Body of pancreas (tissue), 4 donors: ENCODE measurements at regions not wholly inside any gene's neighbourhood (a gene's known extent, or its start where the extent isn't known, plus 50 kb on each side); places are given as distances from the start of the nearest gene placed in this dataset.

Experiments
- ATAC-seq: fragments of 150-250 bp; one replicate; pipeline ENCODE4 v1.9.1; 2016
- DNase-seq, 4 donors: peaks; one replicate each; pipeline ENCODE4 v3.0.0-alpha.2; 2019
- H3K27ac ChIP-seq, 4 donors: fragments of 200-600 bp; sonication (generic); 1 replicate in 3 of 4; 2 replicates in 1 of 4; pipeline versions ENCODE4 v1.5.1 to v1.6.1; 2016 to 2019; ENCODE audit warnings: mild to moderate bottlenecking in 1 of 4, mixed read lengths in 1 of 4, moderate library complexity in 1 of 4
- H3K27me3 ChIP-seq, 2 donors: fragments of 200-600 bp; sonication (generic); one replicate each; pipeline ENCODE4 v1.6.0; 2016; ENCODE audit warnings: mild to moderate bottlenecking in 1 of 2
- H3K36me3 ChIP-seq, 2 donors: fragments of 200-600 bp; sonication (generic); replicated peaks in 1 of 2; 2 replicates each; pipeline ENCODE4 v1.5.1; 2016; ENCODE audit warnings: low read depth in 2 of 2; ENCODE audit not compliant: insufficient read depth in 1 of 2
- H3K4me1 ChIP-seq: fragments of 200-600 bp; sonication (generic); one replicate; pipeline ENCODE4 v1.6.0; 2016
- H3K4me3 ChIP-seq, 2 donors: fragments of 200-600 bp; sonication (generic); 1 replicate in 1 of 2; 2 replicates in 1 of 2; pipeline ENCODE4 v1.5.1; 2016 to 2019
- H3K9me3 ChIP-seq, 3 donors: fragments of 200-600 bp; sonication (generic); 1 replicate in 2 of 3; 2 replicates in 1 of 3; pipeline ENCODE4 v1.5.1; 2016
- POLR2A ChIP-seq, 3 donors: fragments of 450-650 bp; IDR thresholded peaks; one replicate each; pipeline ENCODE4 v1.6.1; 2016; ENCODE audit warnings: antibody characterized with exemption in 3 of 3, mild to moderate bottlenecking in 2 of 3
- WGBS, 2 donors: methylation state at CpG; one replicate each; pipeline ENCODE4 v1.1.5; 2017; 5-methylcytosine and 5-hydroxymethylcytosine counted together
- intact Hi-C: fragments of 100-400 bp; cut with DNase I; formaldehyde crosslinking; loops from one replicate; pipeline ENCODE4 v1.15.1; 2023
- TF ChIP-seq, protein P1 (sequence below), 7 experiments: fragments of 450-650 bp in 4 of 7; fragments of 200-600 bp in 3 of 7; sonication (generic) in 3 of 7; IDR thresholded peaks; one replicate each; pipeline ENCODE4 v1.5.1; 2016 to 2019; ENCODE audit warnings: antibody characterized with exemption in 7 of 7

DNA sequence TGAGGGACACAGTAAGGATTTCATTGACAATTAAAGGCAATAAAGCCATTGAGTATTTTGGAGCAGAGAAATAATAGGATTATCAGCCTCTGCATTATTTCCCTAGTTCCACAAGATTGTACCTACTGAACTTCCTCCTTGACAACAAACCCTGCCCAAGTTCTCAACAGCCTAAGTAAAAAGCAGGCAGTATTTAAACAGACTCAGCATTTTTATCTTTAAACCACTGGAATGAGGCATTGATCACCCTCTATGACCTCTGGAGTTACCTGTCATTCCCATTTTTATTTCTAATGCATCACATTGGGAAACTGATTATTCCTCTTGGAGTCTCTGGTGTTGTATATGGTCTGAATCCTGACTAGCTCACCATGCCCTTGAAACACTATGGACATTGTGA, 570.6 kb upstream of the STXBP6 start:
- no peaks in the 10 kb centered on the region for H3K36me3 ChIP-seq
- no peak for ATAC-seq
- no peaks in the 10 kb centered on the region for H3K27me3 ChIP-seq
- TF ChIP-seq, protein P1, sequence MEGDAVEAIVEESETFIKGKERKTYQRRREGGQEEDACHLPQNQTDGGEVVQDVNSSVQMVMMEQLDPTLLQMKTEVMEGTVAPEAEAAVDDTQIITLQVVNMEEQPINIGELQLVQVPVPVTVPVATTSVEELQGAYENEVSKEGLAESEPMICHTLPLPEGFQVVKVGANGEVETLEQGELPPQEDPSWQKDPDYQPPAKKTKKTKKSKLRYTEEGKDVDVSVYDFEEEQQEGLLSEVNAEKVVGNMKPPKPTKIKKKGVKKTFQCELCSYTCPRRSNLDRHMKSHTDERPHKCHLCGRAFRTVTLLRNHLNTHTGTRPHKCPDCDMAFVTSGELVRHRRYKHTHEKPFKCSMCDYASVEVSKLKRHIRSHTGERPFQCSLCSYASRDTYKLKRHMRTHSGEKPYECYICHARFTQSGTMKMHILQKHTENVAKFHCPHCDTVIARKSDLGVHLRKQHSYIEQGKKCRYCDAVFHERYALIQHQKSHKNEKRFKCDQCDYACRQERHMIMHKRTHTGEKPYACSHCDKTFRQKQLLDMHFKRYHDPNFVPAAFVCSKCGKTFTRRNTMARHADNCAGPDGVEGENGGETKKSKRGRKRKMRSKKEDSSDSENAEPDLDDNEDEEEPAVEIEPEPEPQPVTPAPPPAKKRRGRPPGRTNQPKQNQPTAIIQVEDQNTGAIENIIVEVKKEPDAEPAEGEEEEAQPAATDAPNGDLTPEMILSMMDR (IDR thresholded peaks at IDR 0.05), result no peak
- TF ChIP-seq POLR2A (IDR thresholded peaks at IDR 0.05), result no peak
- intact Hi-C loops, result no loop called here
- no peaks in the 10 kb centered on the region for H3K4me1 ChIP-seq
- H3K27ac ChIP-seq, result no peak overlapping the region
- DNase-seq, result no peak
- H3K4me3 ChIP-seq, result no peak overlapping the region
- H3K9me3 ChIP-seq, result no peaks in the 10 kb centered on the region

DNA sequence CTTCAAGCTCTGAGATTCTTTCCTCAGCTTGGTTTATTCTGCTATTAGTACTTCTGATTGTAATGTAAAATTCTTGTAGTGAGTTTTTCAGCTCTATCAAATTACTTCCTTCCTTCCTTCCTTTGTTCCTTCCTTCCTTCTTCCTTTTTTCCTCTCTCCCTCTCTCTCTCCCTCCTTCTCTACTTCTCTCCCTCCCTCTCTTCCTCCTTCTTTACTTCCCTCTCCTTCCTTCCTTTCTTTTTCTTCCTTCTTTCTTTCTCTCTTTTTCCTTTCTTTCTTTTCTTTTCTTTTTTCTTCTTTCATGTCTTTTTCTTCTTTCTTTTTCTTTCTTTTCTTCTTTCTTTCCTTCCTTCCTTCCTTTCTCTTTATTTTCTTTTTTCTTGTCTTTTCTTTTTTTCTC, 565.2 kb upstream of the STXBP6 start:
- intact Hi-C loops, result no loop called here
- TF ChIP-seq, protein P1 (IDR thresholded peaks at IDR 0.05), result no peak
- TF ChIP-seq POLR2A (IDR thresholded peaks at IDR 0.05), result no peak
- no peaks in the 10 kb centered on the region for H3K9me3 ChIP-seq
- no peak overlapping the region for H3K4me3 ChIP-seq
- H3K27me3 ChIP-seq, result no peaks in the 10 kb centered on the region
- H3K27ac ChIP-seq, result no peak overlapping the region
- ATAC-seq (no peak), DNase-seq (no peak)
- H3K36me3 ChIP-seq, result no peaks in the 10 kb centered on the region
- no peaks in the 10 kb centered on the region for H3K4me1 ChIP-seq

DNA sequence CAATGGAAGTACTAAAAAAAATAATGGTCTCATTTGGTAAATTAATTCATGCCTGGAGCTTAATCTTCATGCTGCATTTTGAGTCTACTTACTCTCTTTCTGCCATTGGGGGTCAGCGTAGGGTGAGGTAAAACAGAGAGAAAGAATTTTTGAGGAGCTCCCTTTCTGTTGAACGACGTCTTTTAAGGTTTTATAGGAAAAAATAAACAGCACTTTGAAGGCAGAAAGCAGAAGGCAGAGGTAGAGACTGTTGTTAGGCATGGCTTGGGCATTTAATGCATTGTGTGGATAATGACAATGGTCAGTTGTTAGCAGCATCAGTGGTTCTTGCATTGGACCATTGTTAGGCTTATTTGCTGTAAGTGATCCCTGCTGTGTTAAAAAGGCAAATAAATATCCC, 557.2 kb upstream of the STXBP6 start:
- DNase-seq (no peak), ATAC-seq (no peak)
- no peaks in the 10 kb centered on the region for H3K4me1 ChIP-seq
- H3K27me3 ChIP-seq, result no peaks in the 10 kb centered on the region
- 14 to 21% methylated on average over 3 of the region's 3 CpGs for WGBS, 2 donors
- H3K4me3 ChIP-seq, result no peak overlapping the region
- intact Hi-C loops, result no loop called here
- no peak overlapping the region for H3K27ac ChIP-seq
- H3K9me3 ChIP-seq, result no peaks in the 10 kb centered on the region
- TF ChIP-seq, protein P1 (IDR thresholded peaks at IDR 0.05), result no peak
- TF ChIP-seq POLR2A (IDR thresholded peaks at IDR 0.05), result no peak
- no peaks in the 10 kb centered on the region for H3K36me3 ChIP-seq

DNA sequence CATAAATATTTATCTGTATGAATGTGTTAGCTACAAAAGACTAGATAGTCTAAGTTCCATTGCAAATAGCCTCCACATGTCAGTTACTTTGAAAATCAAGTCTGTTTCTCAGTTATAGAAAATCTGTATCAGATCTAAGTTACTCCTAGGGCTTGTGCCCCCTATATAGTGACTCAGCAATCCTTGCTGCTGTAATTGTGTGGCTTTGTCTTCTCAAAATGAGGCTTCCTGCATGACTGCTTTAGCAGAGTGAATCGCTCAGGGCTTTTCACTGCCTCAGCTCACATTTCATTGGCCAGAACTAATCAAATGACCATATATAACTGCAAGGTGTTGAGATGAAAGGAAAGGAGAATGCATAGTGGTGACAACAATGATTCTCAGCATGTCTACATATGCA, 552.2 kb upstream of the STXBP6 start:
- Histone ChIP-seq H3K4me1 (no peaks in the 10 kb centered on the region), H3K4me3 (no peak overlapping the region), H3K27me3 (no peaks in the 10 kb centered on the region), H3K27ac (no peak overlapping the region), H3K36me3 (no peaks in the 10 kb centered on the region), H3K9me3 (no peaks in the 10 kb centered on the region)
- ATAC-seq (no peak), DNase-seq (no peak)
- intact Hi-C loops, result no loop called here
- TF ChIP-seq, protein P1 (IDR thresholded peaks at IDR 0.05), result no peak
- no peak for TF ChIP-seq POLR2A (IDR thresholded peaks at IDR 0.05)
- 44 to 65% methylated on average over 1 of the region's 1 CpG for WGBS, 2 donors

DNA sequence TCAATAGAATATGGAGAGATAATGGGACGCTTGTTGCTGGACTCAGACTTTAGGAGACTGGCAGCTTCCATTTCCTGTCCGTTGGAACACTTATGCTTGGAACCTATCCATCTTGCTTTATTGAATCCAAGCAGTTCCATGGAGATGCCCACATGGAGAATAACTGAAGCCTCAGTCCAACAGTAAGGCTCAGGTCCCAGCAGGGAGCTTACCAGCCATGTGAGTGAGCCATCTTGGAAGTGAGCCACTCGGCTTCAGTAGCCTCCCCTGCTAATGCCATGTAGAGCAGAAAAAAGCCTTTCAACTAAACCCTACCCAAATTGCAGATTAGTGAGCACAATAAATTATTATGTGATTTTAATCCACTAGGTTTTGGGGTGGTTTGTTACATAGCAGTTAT, 538.8 kb upstream of the STXBP6 start:
- Histone ChIP-seq H3K4me3 (no peak overlapping the region), H3K4me1 (no peaks in the 10 kb centered on the region), H3K36me3 (no peaks in the 10 kb centered on the region), H3K9me3 (no peaks in the 10 kb centered on the region), H3K27ac (no peak overlapping the region), H3K27me3 (no peaks in the 10 kb centered on the region)
- DNase-seq, result no peak
- no peak for TF ChIP-seq POLR2A (IDR thresholded peaks at IDR 0.05)
- TF ChIP-seq, protein P1 (IDR thresholded peaks at IDR 0.05), result no peak
- intact Hi-C loops, result no loop called here
- WGBS, 2 donors, result 41 to 53% methylated on average over 3 of the region's 3 CpGs
- ATAC-seq, result no peak
